Common myeloid progenitor, CD34-positive (primary cell): ENCODE measurements at regions not wholly inside any gene's neighbourhood (a gene's known extent, or its start where the extent isn't known, plus 50 kb on each side); places are given as distances from the start of the nearest gene placed in this dataset.

Experiments used
- CTCF ChIA-PET: fragments of 350-600 bp; sonication (Branson Sonifier 250); formaldehyde crosslinking; loops from one replicate; lab custom pipeline; 2021; ENCODE audit warnings: antibody characterized with exemption; lab: Charles Lee
- POLR2A ChIA-PET: fragments of 350-600 bp; sonication (Branson Sonifier 250); formaldehyde crosslinking; loops from one replicate; lab custom pipeline; 2021; ENCODE audit warnings: antibody characterized with exemption; lab: Charles Lee
- DNase-seq, 3 donors: peaks; one replicate each; pipeline versions ENCODE4 v3.0.0 to v3.0.0-alpha.2; 2013
- H3K27ac ChIP-seq, 2 experiments: 1 replicate in 1 of 2; 2 replicates in 1 of 2; pipeline ENCODE4 v1.7.0; 2013; ENCODE audit warnings: inconsistent platforms in 2 of 2, low read length in 2 of 2, mild to moderate bottlenecking in 2 of 2, low read depth in 1 of 2, moderate library complexity in 1 of 2; ENCODE audit not compliant: severe bottlenecking in 2 of 2, insufficient read depth in 1 of 2, poor library complexity in 1 of 2
- H3K27me3 ChIP-seq, 5 experiments: replicated peaks in 2 of 5; 1 replicate in 3 of 5; 2 replicates in 2 of 5; pipeline versions ENCODE4 v1.6.1 to v1.7.0; 2013; ENCODE audit warnings: low read length in 4 of 5, mild to moderate bottlenecking in 2 of 5, moderate library complexity in 2 of 5, inconsistent platforms in 1 of 5; ENCODE audit not compliant: insufficient read depth in 5 of 5, control insufficient read depth in 4 of 5
- H3K36me3 ChIP-seq, 4 experiments: 1 replicate in 2 of 4; 2 replicates in 2 of 4; pipeline versions ENCODE4 v1.6.1 to v1.7.0; 2013; ENCODE audit warnings: low read length in 3 of 4, control low read depth in 1 of 4, mild to moderate bottlenecking in 1 of 4; ENCODE audit not compliant: control insufficient read depth in 4 of 4, insufficient read depth in 4 of 4
- H3K4me1 ChIP-seq, 4 experiments: 1 replicate in 3 of 4; 2 replicates in 1 of 4; pipeline versions ENCODE4 v1.6.1 to v1.7.1; 2013; ENCODE audit warnings: low read length in 3 of 4, mild to moderate bottlenecking in 3 of 4, control low read depth in 1 of 4, inconsistent platforms in 1 of 4, moderate library complexity in 1 of 4; ENCODE audit not compliant: control insufficient read depth in 4 of 4, insufficient read depth in 4 of 4; ENCODE audit errors: control extremely low read depth in 1 of 4
- H3K4me3 ChIP-seq, 7 experiments: 1 replicate in 4 of 7; 2 replicates in 3 of 7; pipeline versions ENCODE4 v1.5.1 to v1.7.0; 2013; ENCODE audit warnings: mild to moderate bottlenecking in 7 of 7, low read length in 6 of 7, moderate library complexity in 6 of 7, inconsistent platforms in 2 of 7, low read depth in 2 of 7, control low read depth in 1 of 7; ENCODE audit not compliant: insufficient read depth in 4 of 7, control insufficient read depth in 1 of 7; ENCODE audit errors: extremely low read depth in 1 of 7
- H3K9me3 ChIP-seq, 5 experiments: 1 replicate in 4 of 5; 2 replicates in 1 of 5; pipeline versions ENCODE4 v1.6.1 to v1.7.1; 2013; ENCODE audit warnings: low read length in 4 of 5, mild to moderate bottlenecking in 2 of 5, inconsistent platforms in 1 of 5, low read depth in 1 of 5, moderate library complexity in 1 of 5; ENCODE audit not compliant: control insufficient read depth in 4 of 5, insufficient read depth in 2 of 5; ENCODE audit errors: control extremely low read depth in 1 of 5
- WGBS: methylation state at CpG from one replicate; pipeline ENCODE4 v1.1.5; 2013; ENCODE audit not compliant: insufficient coverage; 5-methylcytosine and 5-hydroxymethylcytosine counted together

DNA sequence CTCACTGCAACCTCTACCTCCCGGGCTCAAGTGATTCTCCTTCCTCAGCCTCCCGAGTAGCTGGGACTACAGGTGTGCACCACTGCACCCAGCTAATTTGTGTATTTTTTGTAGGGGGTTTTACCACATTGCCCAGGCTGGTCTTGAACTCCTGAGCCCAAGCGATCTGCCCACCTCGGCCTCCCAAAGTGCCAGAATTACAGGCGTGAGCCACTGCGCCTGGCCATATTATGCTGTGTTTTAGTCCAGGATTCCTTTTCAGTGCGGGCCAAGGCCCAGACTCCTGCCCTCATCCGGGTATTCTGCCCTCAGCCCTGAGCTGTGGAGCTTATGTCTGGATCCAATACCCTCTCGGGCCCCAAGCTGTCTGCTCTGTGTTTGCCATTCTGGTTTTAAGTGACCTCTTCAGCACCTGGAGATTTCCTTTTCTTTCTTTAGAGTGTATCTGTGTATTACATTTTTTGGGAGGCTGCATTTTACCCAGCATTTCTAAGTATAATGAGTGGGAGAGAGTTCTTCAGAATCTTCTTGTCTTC, 114.9 kb downstream of the BUB3 start:
- DNase-seq: no peak
- Histone ChIP-seq H3K27ac (no peak overlapping the region), H3K36me3 (no peaks in the 10 kb centered on the region), H3K4me1 (no peaks in the 10 kb centered on the region), H3K4me3 (no peak overlapping the region), H3K9me3 (peaks cover 0 to 3% (median 0%) of the 10 kb centered on the region in 5 experiments), H3K27me3 (peaks cover 2 to 12% (median 9%) of the 10 kb centered on the region in 5 experiments)
- ChIA-PET POLR2A (no interaction called here), CTCF (no interaction called here)
- 94% methylated on average over 7 of the region's 9 CpGs for WGBS

DNA sequence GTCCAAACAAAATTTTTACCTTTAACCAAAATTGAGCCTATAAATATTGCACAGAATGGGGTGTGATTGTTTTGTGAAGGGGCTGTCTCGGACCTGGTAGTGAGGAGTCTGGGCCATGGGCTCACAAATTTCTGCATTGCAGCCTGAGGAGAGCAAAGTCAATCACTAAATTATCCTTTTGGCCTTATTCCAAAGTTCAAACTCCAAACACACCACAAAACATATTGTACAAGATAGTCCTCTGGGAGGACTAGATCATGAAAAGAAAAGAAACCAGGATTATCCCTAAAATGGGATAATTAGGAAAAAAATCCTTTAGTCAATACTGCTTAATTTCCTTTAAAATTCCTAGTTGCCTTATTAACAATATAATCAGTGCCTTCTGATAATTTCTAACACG, 115.5 kb downstream of the BUB3 start:
- H3K27ac ChIP-seq: no peak overlapping the region
- POLR2A ChIA-PET: no interaction called here
- H3K4me1 ChIP-seq: no peaks in the 10 kb centered on the region
- no peak for DNase-seq
- H3K9me3 ChIP-seq: peaks cover 0 to 3% (median 0%) of the 10 kb centered on the region in 5 experiments
- no CpG with 5 or more reads among the region's 2 CpGs for WGBS
- H3K27me3 ChIP-seq: peaks cover 2 to 17% (median 11%) of the 10 kb centered on the region in 5 experiments
- H3K36me3 ChIP-seq: no peaks in the 10 kb centered on the region
- no peak overlapping the region for H3K4me3 ChIP-seq
- CTCF ChIA-PET: no interaction called here

GRCh38 chr10:123270221-123270620, 116.0 kb downstream of the BUB3 start:
- H3K27ac ChIP-seq: no peak overlapping the region
- no peaks in the 10 kb centered on the region for H3K4me1 ChIP-seq
- peaks cover 2 to 23% (median 12%) of the 10 kb centered on the region in 5 experiments for H3K27me3 ChIP-seq
- no peak for DNase-seq
- H3K9me3 ChIP-seq: peaks cover 0 to 3% (median 0%) of the 10 kb centered on the region in 5 experiments
- no peak overlapping the region for H3K4me3 ChIP-seq
- H3K36me3 ChIP-seq: no peaks in the 10 kb centered on the region
- ChIA-PET CTCF (no interaction called here), POLR2A (no interaction called here)
- no CpG with 5 or more reads among the region's 2 CpGs for WGBS

DNA sequence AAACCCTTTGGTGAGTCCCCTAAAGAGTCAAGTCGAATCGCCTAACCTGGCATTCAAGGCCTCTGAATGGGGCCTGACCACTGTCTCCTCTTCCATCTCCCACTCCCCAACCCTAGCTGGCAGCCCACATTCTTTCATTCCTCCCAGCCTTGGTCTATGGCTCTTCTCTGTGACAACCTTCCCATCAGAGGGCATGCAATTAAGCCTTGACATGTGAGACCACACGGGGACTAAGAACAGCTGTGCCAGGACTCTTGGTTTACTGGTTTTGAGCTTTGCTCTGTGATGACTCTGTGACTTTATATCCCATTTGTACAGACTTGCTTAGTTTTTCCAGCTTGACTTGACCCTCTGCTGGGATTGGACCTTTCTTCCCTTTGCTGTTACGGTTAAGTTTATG, 116.6 kb downstream of the BUB3 start:
- WGBS: 98% methylated on average over 4 of the region's 4 CpGs
- no peak overlapping the region for H3K4me3 ChIP-seq
- H3K36me3 ChIP-seq: no peaks in the 10 kb centered on the region
- peaks cover 0 to 6% (median 2%) of the 10 kb centered on the region in 5 experiments for H3K9me3 ChIP-seq
- H3K4me1 ChIP-seq: no peaks in the 10 kb centered on the region
- DNase-seq: no peak
- POLR2A ChIA-PET: no interaction called here
- H3K27ac ChIP-seq: no peak overlapping the region
- CTCF ChIA-PET: no interaction called here
- peaks cover 2 to 28% (median 18%) of the 10 kb centered on the region in 5 experiments for H3K27me3 ChIP-seq

DNA sequence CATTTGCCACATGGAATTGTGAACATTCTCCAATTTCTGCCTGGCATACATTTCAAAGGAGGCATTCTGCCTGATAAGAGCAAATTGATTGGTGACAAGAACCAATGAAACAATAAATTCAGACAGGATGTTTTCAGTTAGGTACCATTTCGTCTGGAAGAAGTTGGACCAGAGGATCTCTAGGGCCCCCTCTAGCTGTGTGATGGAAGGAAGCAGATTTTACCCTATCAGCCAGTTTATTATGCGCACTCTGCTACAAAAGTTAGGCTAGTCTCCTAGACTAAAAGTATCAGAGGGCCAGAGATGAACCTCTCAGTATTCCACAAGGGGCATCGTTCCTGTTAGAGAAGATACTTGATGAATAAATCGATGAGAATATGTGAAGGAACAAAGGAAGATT, 118.0 kb downstream of the BUB3 start:
- Histone ChIP-seq H3K4me1 (no peaks in the 10 kb centered on the region), H3K27me3 (peaks cover 2 to 38% (median 20%) of the 10 kb centered on the region in 5 experiments), H3K36me3 (no peaks in the 10 kb centered on the region), H3K27ac (no peak overlapping the region), H3K4me3 (no peak overlapping the region), H3K9me3 (peaks cover 0 to 12% (median 7%) of the 10 kb centered on the region in 5 experiments)
- ChIA-PET POLR2A (no interaction called here), CTCF (no interaction called here)
- 92% methylated on average over 4 of the region's 4 CpGs for WGBS
- DNase-seq: no peak

- DNase-seq: no peak
- no peaks in the 10 kb centered on the region for H3K4me1 ChIP-seq
- WGBS: 43% methylated on average over 17 of the region's 32 CpGs
- ChIA-PET POLR2A (no interaction called here), CTCF (interaction anchor here (0.5 kb wide), 1 partner anchor 332 kb away, joined by 4 read pairs; no protein-coding TSS in a partner anchor)
- H3K36me3 ChIP-seq: no peaks in the 10 kb centered on the region
- peaks cover 0 to 12% (median 7%) of the 10 kb centered on the region in 5 experiments for H3K9me3 ChIP-seq
- peaks cover 2 to 42% (median 21%) of the 10 kb centered on the region in 5 experiments for H3K27me3 ChIP-seq
- no peak overlapping the region for H3K27ac ChIP-seq
- no peak overlapping the region for H3K4me3 ChIP-seq
These were observed 120.3 kb downstream of the BUB3 start for GRCh38 chr10:123274306-123275135.

DNA sequence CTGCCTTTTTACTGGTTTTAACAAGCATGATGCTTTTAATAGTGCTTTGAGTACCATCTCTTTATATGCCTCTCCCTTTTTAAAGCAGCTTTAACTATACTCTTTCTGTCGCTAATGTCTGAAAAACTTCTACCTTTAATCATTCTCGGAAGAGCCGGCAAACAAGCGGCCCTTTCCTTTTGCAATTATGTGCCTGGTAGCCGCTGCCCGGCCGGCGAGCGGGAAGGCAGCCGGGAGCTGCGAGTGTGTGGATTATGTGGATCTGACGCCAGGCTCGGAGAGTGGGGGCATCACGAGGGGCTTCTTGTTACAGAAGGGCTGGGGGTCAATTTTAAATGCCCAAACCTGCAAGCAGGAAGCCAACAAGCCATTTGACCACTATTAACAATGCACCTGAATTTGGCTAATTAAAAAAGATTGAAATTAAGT, 120.9 kb downstream of the BUB3 start:
- CTCF ChIA-PET: interaction anchor here (0.5 kb wide), 1 partner anchor 331 kb away, joined by 4 read pairs; no protein-coding TSS in a partner anchor
- 17% methylated on average over 9 of the region's 14 CpGs for WGBS

More for the DNA sequence above, 120.9 kb downstream of the BUB3 start:
- POLR2A ChIA-PET: no interaction called here
- no peak overlapping the region for H3K27ac ChIP-seq
- H3K9me3 ChIP-seq: peaks cover 0 to 12% (median 7%) of the 10 kb centered on the region in 5 experiments
- H3K4me1 ChIP-seq: no peaks in the 10 kb centered on the region
- no peaks in the 10 kb centered on the region for H3K36me3 ChIP-seq
- H3K4me3 ChIP-seq: no peak overlapping the region
- peaks cover 2 to 42% (median 21%) of the 10 kb centered on the region in 5 experiments for H3K27me3 ChIP-seq
- no peak for DNase-seq
